ENCODE measurements at regions not wholly inside any gene's neighbourhood (a gene's known extent, or its start where the extent isn't known, plus 50 kb on each side); places are given as distances from the start of the nearest gene placed in this dataset.

- TF ChIP-seq, protein P1, sequence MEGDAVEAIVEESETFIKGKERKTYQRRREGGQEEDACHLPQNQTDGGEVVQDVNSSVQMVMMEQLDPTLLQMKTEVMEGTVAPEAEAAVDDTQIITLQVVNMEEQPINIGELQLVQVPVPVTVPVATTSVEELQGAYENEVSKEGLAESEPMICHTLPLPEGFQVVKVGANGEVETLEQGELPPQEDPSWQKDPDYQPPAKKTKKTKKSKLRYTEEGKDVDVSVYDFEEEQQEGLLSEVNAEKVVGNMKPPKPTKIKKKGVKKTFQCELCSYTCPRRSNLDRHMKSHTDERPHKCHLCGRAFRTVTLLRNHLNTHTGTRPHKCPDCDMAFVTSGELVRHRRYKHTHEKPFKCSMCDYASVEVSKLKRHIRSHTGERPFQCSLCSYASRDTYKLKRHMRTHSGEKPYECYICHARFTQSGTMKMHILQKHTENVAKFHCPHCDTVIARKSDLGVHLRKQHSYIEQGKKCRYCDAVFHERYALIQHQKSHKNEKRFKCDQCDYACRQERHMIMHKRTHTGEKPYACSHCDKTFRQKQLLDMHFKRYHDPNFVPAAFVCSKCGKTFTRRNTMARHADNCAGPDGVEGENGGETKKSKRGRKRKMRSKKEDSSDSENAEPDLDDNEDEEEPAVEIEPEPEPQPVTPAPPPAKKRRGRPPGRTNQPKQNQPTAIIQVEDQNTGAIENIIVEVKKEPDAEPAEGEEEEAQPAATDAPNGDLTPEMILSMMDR (IDR thresholded peaks at IDR 0.05): no peak
These were observed 429.0 kb downstream of the SUCLG1 start for GRCh38 chr2:84029903-84030575.

- TF ChIP-seq, protein P1 (IDR thresholded peaks at IDR 0.05): no peak
These were observed 432.3 kb downstream of the SUCLG1 start for GRCh38 chr2:84026818-84027217.

DNA sequence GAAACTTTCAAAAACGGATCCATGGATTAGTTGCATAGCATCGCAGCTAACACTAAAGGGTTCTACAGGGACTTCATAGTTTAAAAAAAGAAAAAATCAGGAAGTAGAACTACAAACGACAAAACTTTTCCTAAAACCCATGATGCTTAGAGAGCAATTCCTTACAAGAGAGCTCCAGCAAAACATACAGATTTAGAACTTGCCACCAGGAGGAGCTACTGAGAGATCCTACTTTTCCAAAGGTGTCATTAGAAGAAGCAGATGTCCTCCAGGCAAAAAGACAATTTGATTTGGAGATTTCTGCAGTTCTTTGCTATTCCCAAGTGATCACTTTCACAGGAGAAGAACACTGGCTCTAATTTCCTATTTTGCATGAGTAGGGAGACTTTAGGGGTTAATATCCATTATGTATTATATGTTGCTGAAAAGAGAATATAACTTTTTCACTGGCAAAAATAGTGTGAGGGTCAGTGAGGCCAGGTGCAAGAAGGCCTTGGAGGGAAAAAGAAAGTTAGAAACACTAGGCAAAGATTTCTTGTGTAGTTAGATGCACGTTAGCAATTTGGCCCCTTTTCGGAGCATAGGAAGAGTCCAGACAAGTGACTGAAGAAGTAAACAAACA, 436.2 kb downstream of the SUCLG1 start:
- TF ChIP-seq, protein P1 (IDR thresholded peaks at IDR 0.05): peak; percentile 74

DNA sequence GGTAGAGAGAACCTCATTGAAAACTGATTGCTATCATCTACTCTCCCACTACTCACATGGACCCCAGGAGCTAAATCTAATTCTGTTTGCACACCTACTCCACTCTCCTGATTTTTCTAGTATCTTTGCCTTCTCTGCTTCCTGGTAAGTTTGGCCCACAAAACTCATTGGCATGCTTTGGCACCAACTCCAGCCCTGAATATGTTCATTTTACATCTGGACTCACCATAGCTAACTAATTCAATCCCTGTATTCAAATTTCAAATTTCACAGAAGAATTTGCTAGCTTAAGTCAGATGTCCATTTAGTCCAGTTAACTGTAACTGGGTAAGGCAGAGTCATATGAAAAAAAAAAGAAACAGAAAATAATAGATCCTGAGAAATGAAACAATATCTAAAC, 442.1 kb downstream of the SUCLG1 start:
- TF ChIP-seq, protein P1 (IDR thresholded peaks at IDR 0.05): no peak

GRCh38 chr2:84016183-84016582, 442.9 kb downstream of the SUCLG1 start:
- TF ChIP-seq, protein P1 (IDR thresholded peaks at IDR 0.05): no peak

DNA sequence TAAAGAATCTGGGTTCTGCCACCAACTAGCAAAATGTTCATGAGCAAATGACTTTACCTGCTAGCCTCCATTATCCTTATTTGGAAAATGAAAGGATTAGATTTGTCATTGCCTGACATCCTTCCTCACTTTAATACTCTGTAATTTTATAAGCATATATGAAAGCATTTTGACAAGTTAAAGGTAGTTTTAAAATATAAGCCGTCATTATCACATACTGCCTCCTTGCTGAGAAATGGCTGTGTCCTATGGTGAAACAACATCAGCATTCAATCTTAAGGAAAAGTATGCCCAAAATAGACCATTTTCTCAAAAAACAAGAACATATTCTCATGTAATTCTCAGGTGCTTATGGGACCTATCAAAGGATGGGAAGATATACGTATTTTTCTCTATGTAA, 461.2 kb downstream of the SUCLG1 start:
- TF ChIP-seq, protein P1 (IDR thresholded peaks at IDR 0.05): no peak

GRCh38 chr2:83994633-83995179, 464.4 kb downstream of the SUCLG1 start:
- TF ChIP-seq, protein P1 (IDR thresholded peaks at IDR 0.05): no peak
